ENCODE measurements at regions not wholly inside any gene's neighbourhood (a gene's known extent, or its start where the extent isn't known, plus 50 kb on each side); places are given as distances from the start of the nearest gene placed in this dataset.

- no peaks in the 10 kb centered on the region for H3K36me3 ChIP-seq (ENCODE audit: control insufficient read depth, insufficient read depth, low read length)
- FAIRE-seq, result no peak
- in situ Hi-C loops (cut with MboI) (no loop called here), intact Hi-C loops (cut with micrococcal nuclease) (no loop called here)
- peaks cover 4% of the 10 kb centered on the region; the same call in 1 of the 2 replicates for H4K20me1 ChIP-seq (replicated peaks; ENCODE audit: control insufficient read depth, insufficient read depth, low read length)
- no peak overlapping the region for H3K4me2 ChIP-seq (ENCODE audit: insufficient read depth, low read length)
- H3K4me3 ChIP-seq, result no peak overlapping the region
- ChIA-PET POLR2A (no interaction called here), CTCF (ENCODE audit: low intra/inter-chr PET ratio) (no interaction called here)
- no peak for ATAC-seq
- no peaks in the 10 kb centered on the region for H3K79me2 ChIP-seq (ENCODE audit: control insufficient read depth, insufficient read depth, low read length)
- WGBS (ENCODE audit: insufficient coverage, low coverage, missing lambda C conversion rate), result 37% methylated on average over 7 of the region's 8 CpGs
- no peaks in the 10 kb centered on the region; a peak in 1 of 5 replicates for H3K4me1 ChIP-seq (replicated peaks in 1 of 2; ENCODE audit: control insufficient read depth in 2 of 2, insufficient read depth in 2 of 2, low read length in 2 of 2)
- peaks cover 2% of the 10 kb centered on the region; the same call in 1 of the 2 replicates for H3K9me3 ChIP-seq (replicated peaks; ENCODE audit: control insufficient read depth, insufficient read depth, low read depth, low read length)
- no peak for DNase-seq (ENCODE audit: extremely low read depth in 1 of 4, low spot score in 3 of 4)
- H3K9ac ChIP-seq (ENCODE audit: insufficient read depth in 1 of 2, low read depth in 2 of 2, low read length in 2 of 2), result no peak overlapping the region
- no peak overlapping the region for H2AFZ ChIP-seq (ENCODE audit: low read depth, low read length)
- peaks cover 14 to 28% of the 10 kb centered on the region in 2 experiments; a peak in 3 of 5 replicates for H3K27me3 ChIP-seq (ENCODE audit: control insufficient read depth in 2 of 2, insufficient read depth in 2 of 2, low read length in 2 of 2)
- H3K9me1 ChIP-seq (ENCODE audit: control insufficient read depth, insufficient read depth, low read length), result no peaks in the 10 kb centered on the region
- H3K27ac ChIP-seq (ENCODE audit: extremely low read depth, low read depth, low read length), result no peak overlapping the region
- no TSS peak for BruUV-seq (replicated peaks)
- TF ChIP-seq ETS1 (conservative IDR thresholded peaks at IDR 0.05; ENCODE audit: control insufficient read depth, low read depth, low read length) (no peak), ZNF609 (CRISPR knock-in tag; IDR thresholded peaks at IDR 0.05; ENCODE audit: borderline replicate concordance) (no peak), ERF (CRISPR knock-in tag; IDR thresholded peaks at IDR 0.05) (no peak), L3MBTL2 (IDR thresholded peaks at IDR 0.05) (no peak), KLF6 (CRISPR knock-in tag; IDR thresholded peaks at IDR 0.05; ENCODE audit: borderline replicate concordance) (no peak), POLR2AphosphoS5 (IDR thresholded peaks at IDR 0.05; ENCODE audit: control insufficient read depth, insufficient read depth, low read depth, low read length) (no peak), TCFL5 (CRISPR knock-in tag; conservative IDR thresholded peaks at IDR 0.05) (no peak), ZMIZ1 (IDR thresholded peaks at IDR 0.05; ENCODE audit: low read depth in 2 of 2, low read length in 2 of 2) (no peak), GABPB1 (CRISPR knock-in tag; IDR thresholded peaks at IDR 0.05) (no peak), NELFE (IDR thresholded peaks at IDR 0.05; ENCODE audit: insufficient read depth, insufficient read length) (no peak), BCL6 (CRISPR knock-in tag; IDR thresholded peaks at IDR 0.05) (no peak), ZNF324 (CRISPR knock-in tag; IDR thresholded peaks at IDR 0.05) (no peak), KAT7 (CRISPR knock-in tag; IDR thresholded peaks at IDR 0.05; ENCODE audit: borderline replicate concordance) (no peak), MXI1 (IDR thresholded peaks at IDR 0.05; ENCODE audit: low read depth, low read length) (no peak)
Measured at GRCh38 chr4:4641254-4641653, 99.4 kb upstream of the STX18 start.

Data from K562 (cell line).